GM19372 (cell line): ENCODE measurements at regions not wholly inside any gene's neighbourhood (a gene's known extent, or its start where the extent isn't known, plus 50 kb on each side); places are given as distances from the start of the nearest gene placed in this dataset.

Source experiments
- ATAC-seq: cut with Tn5 transposase; IDR thresholded peaks from one replicate; pipeline ENCODE4 v1.9.1; 2021; ENCODE audit warnings: mild to moderate bottlenecking, low read depth, moderate library complexity; ENCODE audit not compliant: unreplicated experiment

DNA sequence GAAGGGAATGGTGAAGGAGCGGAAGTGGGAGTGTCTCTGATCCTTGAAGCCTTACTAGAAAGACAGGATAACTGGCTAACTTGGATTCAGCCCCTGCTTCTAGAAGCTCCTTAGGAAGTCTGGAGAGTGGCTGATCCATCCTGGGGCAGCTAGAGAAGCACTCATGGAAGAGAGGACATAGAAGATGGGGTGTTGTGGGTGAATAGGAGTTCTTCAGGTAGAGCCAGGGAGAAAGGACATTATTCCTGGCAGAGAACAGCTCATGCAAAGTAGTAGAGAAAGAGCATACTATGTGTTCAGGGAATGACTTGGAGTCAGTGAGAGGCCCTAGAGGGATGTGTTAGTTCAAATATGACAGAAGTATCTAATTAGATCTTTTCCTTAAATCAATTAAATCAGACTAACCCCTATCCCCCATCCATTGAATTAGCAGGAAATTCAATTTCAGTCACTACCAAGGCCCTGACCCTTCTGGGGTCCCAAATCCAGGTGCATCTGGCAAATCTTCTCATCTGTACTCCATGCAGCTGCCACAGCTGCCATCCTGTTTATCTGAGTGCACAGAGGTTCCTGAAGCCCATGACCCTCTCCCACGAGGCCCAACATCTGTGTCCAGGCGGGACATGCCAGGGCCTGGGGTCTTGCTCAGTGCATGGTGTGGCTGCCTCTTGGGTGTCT lies 130.7 kb downstream of the DHX35 start:
- no peak for ATAC-seq

DNA sequence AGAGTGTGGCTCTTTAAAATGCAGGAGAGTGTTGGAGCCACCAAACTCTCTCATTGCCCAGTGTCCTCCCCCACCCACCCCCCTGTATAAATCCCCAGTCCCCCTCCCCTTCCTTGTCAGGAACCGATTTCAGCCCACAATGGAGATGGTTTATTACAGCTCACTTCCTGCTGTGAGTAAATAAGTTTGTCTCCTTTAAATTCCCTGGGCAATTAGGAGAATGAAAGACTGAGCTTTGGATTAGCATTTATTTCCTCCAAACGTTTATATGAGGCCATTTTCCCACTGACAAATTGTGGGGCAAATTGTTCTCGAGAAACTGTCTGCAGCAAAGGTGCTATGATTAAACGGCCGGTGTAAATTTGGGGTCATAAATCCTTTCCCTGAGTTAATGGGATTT lies 128.8 kb downstream of the DHX35 start:
- ATAC-seq, result no peak

DNA sequence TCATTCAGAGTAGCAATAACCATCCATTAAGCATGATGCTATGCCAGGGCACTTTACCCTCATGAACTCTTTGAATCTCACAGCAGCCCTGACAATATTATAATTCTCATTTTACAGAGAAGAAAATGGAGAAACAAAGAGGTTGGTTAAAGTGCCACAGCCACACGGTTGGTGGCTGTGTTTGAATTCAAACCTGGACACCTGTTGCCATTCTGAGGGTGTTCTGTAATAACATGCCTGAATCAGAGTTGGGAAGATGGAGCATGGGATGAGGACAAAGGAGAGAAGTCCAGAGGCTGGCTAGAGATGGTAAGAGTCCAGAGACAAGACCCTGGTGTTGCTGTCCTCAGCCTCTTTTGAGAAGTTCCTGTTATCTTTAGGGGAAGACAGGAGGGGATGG lies 127.7 kb downstream of the DHX35 start:
- no peak for ATAC-seq
